ENCODE measurements at regions not wholly inside any gene's neighbourhood (a gene's known extent, or its start where the extent isn't known, plus 50 kb on each side); places are given as distances from the start of the nearest gene placed in this dataset.

DNA sequence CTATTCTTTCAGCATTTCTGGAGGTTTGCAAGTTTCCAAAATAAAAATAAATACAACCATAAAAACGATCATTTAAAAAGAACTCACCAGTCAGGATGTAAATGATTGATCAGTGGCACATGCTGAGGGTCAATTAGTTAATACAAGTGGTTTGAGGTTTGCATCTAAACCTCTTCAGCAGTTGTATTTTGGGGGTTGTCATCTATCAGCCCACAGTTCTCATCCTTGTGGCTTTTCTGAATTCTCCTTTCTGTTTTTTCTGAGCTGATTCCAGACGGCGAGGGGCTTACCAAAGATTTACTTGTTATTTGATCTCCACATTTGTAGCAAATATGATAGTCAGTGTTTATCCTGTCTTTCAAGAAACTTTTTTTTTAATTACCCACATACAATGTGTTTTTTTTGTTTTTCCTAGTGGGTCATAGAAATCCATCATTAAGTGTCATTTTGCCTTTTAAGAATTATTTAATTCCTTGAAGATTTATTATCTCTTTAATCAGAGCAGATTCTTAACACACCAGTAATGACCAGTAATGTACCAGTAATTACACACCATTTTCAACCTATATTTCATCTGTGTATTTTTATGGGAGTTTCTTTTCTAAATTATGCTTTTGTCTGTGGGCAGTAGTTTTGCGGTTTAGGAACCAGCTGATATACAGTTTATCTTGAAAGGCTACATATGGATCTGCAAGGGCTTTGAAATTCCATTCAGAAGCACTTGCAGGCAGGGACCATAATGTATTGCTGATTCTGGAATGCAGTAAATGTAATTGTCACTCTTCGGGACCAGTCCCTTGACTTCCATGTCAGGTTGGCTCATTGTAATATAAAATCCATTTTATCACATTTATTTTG lies 56.3 kb upstream of the DAAM1 start:
- TF ChIP-seq GATA3 (IDR thresholded peaks at IDR 0.05; ENCODE audit: low read depth, low read length) (no peak), GATA2 (IDR thresholded peaks at IDR 0.05; ENCODE audit: low read depth, low read length) (no peak)
